Parathyroid adenoma (tissue), 2 donors: ENCODE measurements at regions not wholly inside any gene's neighbourhood (a gene's known extent, or its start where the extent isn't known, plus 50 kb on each side); places are given as distances from the start of the nearest gene placed in this dataset.
A peak's percentile ranks its signal among the peaks of the same experiment; 100 is the strongest.

Source experiments
- H2AFZ ChIP-seq: fragments of 300-600 bp; sonication (generic); one replicate; pipeline ENCODE4 v1.7.0; 2017; ENCODE audit warnings: antibody characterized with exemption, mild to moderate bottlenecking
- H3K27ac ChIP-seq: fragments of 300-600 bp; sonication (generic); one replicate; pipeline ENCODE4 v1.7.0; 2017
- H3K27me3 ChIP-seq: fragments of 300-600 bp; sonication (generic); one replicate; pipeline ENCODE4 v1.7.0; 2017; ENCODE audit warnings: low read length; ENCODE audit not compliant: control insufficient read depth, insufficient read depth
- H3K36me3 ChIP-seq: fragments of 300-600 bp; sonication (generic); one replicate; pipeline ENCODE4 v1.7.0; 2017; ENCODE audit warnings: low read length; ENCODE audit not compliant: control insufficient read depth, insufficient read depth
- H3K4me1 ChIP-seq: fragments of 300-600 bp; sonication (generic); one replicate; pipeline ENCODE4 v1.7.0; 2017; ENCODE audit warnings: control low read depth
- H3K4me2 ChIP-seq: fragments of 300-600 bp; sonication (generic); one replicate; pipeline ENCODE4 v1.7.0; 2017; ENCODE audit warnings: low read length
- H3K4me3 ChIP-seq: fragments of 300-600 bp; sonication (generic); one replicate; pipeline ENCODE4 v1.7.0; 2017; ENCODE audit warnings: low read depth, low read length
- H3K79me2 ChIP-seq: fragments of 300-600 bp; sonication (generic); one replicate; pipeline ENCODE4 v1.7.0; 2017; ENCODE audit warnings: control low read depth
- H3K9ac ChIP-seq: fragments of 300-600 bp; sonication (generic); one replicate; pipeline ENCODE4 v1.7.0; 2017; ENCODE audit warnings: mild to moderate bottlenecking
- H3K9me3 ChIP-seq: fragments of 300-600 bp; sonication (generic); one replicate; pipeline ENCODE4 v1.7.0; 2017; ENCODE audit warnings: low read length; ENCODE audit not compliant: control insufficient read depth
- TF ChIP-seq, protein P1 (sequence below): fragments of 300-600 bp; sonication (generic); IDR thresholded peaks from one replicate; pipeline ENCODE4 v1.7.0; 2017; ENCODE audit warnings: antibody characterized with exemption, mild to moderate bottlenecking
- donor health status: primary hyperparathyroidism.

DNA sequence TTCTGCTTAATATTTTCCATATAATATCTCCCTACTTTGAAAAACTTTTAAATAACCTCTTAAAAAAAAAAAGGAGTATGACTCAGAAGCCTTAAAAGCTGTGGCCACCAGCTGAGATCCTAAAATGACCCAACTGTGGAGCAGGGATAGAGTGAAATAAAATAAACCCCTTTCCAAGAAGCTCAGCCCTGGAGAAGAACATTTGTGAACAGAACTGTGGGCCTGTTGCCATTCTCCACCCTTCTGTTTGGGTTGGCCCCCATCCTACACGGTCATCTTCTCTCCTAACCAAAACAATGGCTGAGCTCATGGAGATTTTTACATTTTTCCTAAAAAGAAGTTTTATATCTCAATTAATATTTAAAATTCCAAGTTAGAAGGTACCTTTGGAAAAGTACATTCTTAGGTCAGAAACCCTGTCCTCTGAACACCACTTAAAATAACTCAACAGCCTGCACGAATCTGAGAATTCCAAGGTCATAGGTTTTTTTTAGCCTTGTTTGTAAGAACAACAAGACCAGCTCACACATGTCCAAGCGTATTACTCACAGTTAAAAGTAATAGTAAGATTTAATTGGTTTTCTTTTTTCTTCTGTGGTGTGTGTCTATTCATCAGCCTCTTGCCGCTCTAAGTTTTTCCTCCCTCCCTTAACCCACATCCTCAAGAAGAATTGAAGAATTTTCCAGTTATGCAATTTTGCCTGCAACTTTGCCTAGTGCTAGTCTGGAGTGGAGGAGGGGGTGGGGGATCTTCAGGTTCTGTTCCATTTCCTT lies 107.7 kb upstream of the ERRFI1 start:
- Histone ChIP-seq H3K9ac (no peak overlapping the region), H3K4me1 (peaks cover 15% of the 10 kb centered on the region), H3K4me3 (peak overlapping the region; percentile 22)

DNA sequence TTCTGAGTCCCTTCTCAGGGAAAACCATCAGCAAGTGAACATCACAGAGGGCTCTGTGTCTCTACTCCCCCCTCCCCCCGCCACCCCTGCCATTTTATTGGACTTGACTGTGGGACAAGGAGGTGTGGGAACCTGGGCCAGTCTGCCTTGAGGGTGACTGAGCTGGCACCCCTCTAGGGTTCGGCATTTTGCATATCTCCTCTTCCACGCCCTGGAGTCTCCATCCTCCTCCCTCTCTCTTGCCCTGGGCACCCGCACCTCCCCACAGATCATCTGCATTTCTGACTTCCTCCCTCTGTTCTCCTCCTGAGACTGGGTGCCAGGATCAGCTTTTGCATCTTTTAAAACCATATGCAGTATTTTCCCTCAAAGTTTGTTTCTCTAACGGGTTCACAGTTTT lies 107.1 kb upstream of the ERRFI1 start:
- Histone ChIP-seq H3K4me2 (peak overlapping the region; percentile 69), H3K27ac (peak overlapping the region; percentile 94), H3K9ac (no peak overlapping the region), H3K36me3 (no peaks in the 10 kb centered on the region), H2AFZ (no peak overlapping the region), H3K4me3 (peak overlapping the region; percentile 22), H3K79me2 (no peaks in the 10 kb centered on the region), H3K27me3 (no peaks in the 10 kb centered on the region), H3K9me3 (no peaks in the 10 kb centered on the region), H3K4me1 (peaks cover 15% of the 10 kb centered on the region)
- TF ChIP-seq, protein P1, sequence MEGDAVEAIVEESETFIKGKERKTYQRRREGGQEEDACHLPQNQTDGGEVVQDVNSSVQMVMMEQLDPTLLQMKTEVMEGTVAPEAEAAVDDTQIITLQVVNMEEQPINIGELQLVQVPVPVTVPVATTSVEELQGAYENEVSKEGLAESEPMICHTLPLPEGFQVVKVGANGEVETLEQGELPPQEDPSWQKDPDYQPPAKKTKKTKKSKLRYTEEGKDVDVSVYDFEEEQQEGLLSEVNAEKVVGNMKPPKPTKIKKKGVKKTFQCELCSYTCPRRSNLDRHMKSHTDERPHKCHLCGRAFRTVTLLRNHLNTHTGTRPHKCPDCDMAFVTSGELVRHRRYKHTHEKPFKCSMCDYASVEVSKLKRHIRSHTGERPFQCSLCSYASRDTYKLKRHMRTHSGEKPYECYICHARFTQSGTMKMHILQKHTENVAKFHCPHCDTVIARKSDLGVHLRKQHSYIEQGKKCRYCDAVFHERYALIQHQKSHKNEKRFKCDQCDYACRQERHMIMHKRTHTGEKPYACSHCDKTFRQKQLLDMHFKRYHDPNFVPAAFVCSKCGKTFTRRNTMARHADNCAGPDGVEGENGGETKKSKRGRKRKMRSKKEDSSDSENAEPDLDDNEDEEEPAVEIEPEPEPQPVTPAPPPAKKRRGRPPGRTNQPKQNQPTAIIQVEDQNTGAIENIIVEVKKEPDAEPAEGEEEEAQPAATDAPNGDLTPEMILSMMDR, result no peak

More for the DNA sequence above, 107.7 kb upstream of the ERRFI1 start:
- H3K27ac ChIP-seq, result peak overlapping the region; percentile 94
- peak overlapping the region; percentile 69 for H3K4me2 ChIP-seq
- no peaks in the 10 kb centered on the region for H3K36me3 ChIP-seq
- no peaks in the 10 kb centered on the region for H3K79me2 ChIP-seq
- H3K27me3 ChIP-seq, result no peaks in the 10 kb centered on the region
- H3K9me3 ChIP-seq, result no peaks in the 10 kb centered on the region
- TF ChIP-seq, protein P1, result no peak
- peak overlapping the region; percentile 17 for H2AFZ ChIP-seq

DNA sequence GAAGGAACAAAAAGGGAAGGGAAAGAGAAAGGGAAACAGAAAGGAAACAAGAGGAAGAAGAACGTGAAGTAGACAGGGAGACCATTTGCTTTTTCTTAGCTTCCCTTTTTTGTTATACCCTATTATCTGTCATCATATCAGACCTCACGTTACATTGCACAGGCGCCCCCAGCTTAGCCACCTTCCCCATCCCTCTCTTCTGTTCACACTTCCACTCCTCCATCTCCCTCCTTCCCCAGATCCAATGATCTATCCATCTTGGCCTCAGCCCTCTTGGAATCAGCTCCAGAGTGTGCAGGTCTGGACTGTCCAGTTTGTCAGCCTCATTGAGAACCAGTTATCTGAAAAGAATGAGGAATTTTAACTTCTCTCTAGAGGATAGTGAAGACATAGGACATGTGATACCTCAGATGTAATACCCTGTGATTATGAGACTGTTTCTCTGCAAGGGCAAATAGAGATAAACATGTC lies 101.1 kb upstream of the ERRFI1 start:
- H3K9me3 ChIP-seq, result no peaks in the 10 kb centered on the region
- TF ChIP-seq, protein P1, result no peak
- no peak overlapping the region for H3K4me3 ChIP-seq
- no peaks in the 10 kb centered on the region for H3K4me1 ChIP-seq
- H3K79me2 ChIP-seq, result no peaks in the 10 kb centered on the region
- H2AFZ ChIP-seq, result no peak overlapping the region
- H3K4me2 ChIP-seq, result peak overlapping the region; percentile 18
- peak overlapping the region; percentile 27 for H3K27ac ChIP-seq
- no peaks in the 10 kb centered on the region for H3K27me3 ChIP-seq
- no peaks in the 10 kb centered on the region for H3K36me3 ChIP-seq
- H3K9ac ChIP-seq, result no peak overlapping the region

DNA sequence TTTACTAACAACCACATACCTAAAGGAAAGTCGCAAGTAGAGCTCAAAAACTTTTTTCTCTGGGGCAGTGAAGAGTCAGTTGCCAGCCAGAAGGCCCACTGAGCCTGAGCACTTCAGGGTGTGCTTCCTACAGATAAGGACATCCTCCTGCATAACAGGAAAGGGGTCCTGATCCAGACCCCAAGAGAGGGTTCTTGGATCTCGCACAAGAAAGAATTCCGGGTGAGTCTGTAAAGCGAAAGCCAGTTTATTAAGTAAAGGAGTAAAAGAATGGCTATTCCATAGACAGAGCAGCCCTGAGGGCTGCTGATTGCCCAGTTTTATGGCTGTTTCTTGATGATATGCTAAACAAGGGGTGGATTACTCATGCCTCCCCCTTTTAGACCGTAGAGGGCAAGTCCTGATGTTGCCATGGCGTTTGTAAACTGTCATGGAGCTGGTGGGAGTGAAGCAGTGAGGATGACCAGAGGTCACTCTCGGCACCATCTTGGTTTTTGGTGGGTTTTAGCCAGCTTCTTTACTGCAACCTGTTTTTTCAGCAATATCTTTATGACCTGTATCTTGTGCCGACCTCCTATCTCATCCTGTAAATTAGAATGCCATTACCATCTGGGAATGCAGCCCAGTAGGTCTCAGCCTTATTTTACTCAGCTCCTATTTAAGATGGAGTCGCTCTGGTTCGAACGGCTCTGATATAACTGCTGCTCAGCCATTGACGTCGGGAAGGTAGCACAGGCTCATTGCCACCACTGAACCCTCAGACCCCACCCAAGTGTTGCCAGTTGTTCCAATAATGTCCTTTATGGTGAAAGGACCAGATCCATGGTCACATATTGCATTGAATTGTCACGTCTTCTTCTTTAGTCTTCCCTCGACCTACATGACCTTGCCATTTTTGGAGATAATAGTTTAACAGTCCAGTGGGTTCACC lies 96.6 kb upstream of the ERRFI1 start:
- peaks cover 11% of the 10 kb centered on the region for H3K4me1 ChIP-seq
- H3K27me3 ChIP-seq, result no peaks in the 10 kb centered on the region
- no peak overlapping the region for H3K4me3 ChIP-seq
- H3K79me2 ChIP-seq, result no peaks in the 10 kb centered on the region
- no peak overlapping the region for H3K9ac ChIP-seq
- no peak overlapping the region for H3K4me2 ChIP-seq
- no peaks in the 10 kb centered on the region for H3K36me3 ChIP-seq
- TF ChIP-seq, protein P1, result no peak
- no peak overlapping the region for H2AFZ ChIP-seq
- H3K27ac ChIP-seq, result peak overlapping the region; percentile 93
- H3K9me3 ChIP-seq, result no peaks in the 10 kb centered on the region
